ENCODE measurements at regions not wholly inside any gene's neighbourhood (a gene's known extent, or its start where the extent isn't known, plus 50 kb on each side); places are given as distances from the start of the nearest gene placed in this dataset.

DNA sequence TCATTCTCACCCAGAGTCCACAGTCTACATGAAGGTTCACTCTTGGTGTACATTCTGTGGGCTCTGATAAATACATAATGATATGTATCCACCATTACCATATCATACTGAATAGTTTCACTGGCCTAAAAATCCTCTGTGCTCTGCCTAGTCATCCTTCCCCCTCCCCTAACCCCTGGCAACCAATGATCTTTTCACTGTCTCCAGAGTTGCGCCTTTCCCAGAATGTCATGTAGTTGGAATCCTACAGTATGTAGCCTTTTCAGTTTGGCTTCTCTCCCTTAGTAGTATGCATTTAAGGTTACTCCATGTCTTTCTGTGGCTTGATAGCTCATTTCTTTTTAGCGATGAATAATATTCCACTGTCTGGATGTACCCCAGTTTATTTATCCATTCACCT, 101.3 kb downstream of the NOG start:
- TF ChIP-seq, protein P1, sequence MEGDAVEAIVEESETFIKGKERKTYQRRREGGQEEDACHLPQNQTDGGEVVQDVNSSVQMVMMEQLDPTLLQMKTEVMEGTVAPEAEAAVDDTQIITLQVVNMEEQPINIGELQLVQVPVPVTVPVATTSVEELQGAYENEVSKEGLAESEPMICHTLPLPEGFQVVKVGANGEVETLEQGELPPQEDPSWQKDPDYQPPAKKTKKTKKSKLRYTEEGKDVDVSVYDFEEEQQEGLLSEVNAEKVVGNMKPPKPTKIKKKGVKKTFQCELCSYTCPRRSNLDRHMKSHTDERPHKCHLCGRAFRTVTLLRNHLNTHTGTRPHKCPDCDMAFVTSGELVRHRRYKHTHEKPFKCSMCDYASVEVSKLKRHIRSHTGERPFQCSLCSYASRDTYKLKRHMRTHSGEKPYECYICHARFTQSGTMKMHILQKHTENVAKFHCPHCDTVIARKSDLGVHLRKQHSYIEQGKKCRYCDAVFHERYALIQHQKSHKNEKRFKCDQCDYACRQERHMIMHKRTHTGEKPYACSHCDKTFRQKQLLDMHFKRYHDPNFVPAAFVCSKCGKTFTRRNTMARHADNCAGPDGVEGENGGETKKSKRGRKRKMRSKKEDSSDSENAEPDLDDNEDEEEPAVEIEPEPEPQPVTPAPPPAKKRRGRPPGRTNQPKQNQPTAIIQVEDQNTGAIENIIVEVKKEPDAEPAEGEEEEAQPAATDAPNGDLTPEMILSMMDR (conservative IDR thresholded peaks at IDR 0.05), result no peak
- no peak for TF ChIP-seq EZH2 (IDR thresholded peaks at IDR 0.05; ENCODE audit: low read depth)
